Prostate gland (tissue), 2 donors: ENCODE measurements at regions not wholly inside any gene's neighbourhood (a gene's known extent, or its start where the extent isn't known, plus 50 kb on each side); places are given as distances from the start of the nearest gene placed in this dataset.

ENCODE experiments used
- CTCF ChIP-seq, 4 experiments: fragments of 200-600 bp in 2 of 4; fragments of 450-650 bp in 2 of 4; sonication (generic) in 2 of 4; IDR thresholded peaks; 1 replicate in 3 of 4; 2 replicates in 1 of 4; pipeline ENCODE4 v1.5.1; 2016 to 2019; ENCODE audit warnings: antibody characterized with exemption in 4 of 4, mild to moderate bottlenecking in 2 of 4, moderate library complexity in 2 of 4
- POLR2A ChIP-seq: fragments of 450-650 bp; IDR thresholded peaks from one replicate; pipeline ENCODE4 v1.6.1; 2016; ENCODE audit warnings: antibody characterized with exemption, mild to moderate bottlenecking

- no peak for TF ChIP-seq CTCF (IDR thresholded peaks at IDR 0.05)
- no peak for TF ChIP-seq POLR2A
Observed at GRCh38 chr14:36418937-36419336, 98.5 kb upstream of the MBIP start.
